MM.1S (cell line): ENCODE measurements at regions not wholly inside any gene's neighbourhood (a gene's known extent, or its start where the extent isn't known, plus 50 kb on each side); places are given as distances from the start of the nearest gene placed in this dataset.

ENCODE experiments used
- DNase-seq: peaks from one replicate; pipeline ENCODE4 v3.0.0-alpha.2; 2015
- H2AFZ ChIP-seq: fragments of 300-600 bp; sonication (generic); 2 replicates; pipeline ENCODE4 v1.6.0; 2016; ENCODE audit warnings: antibody characterized with exemption, low read length
- H3F3A ChIP-seq: fragments of 300-600 bp; sonication (generic); 2 replicates; pipeline ENCODE4 v1.6.1; 2016; ENCODE audit warnings: mild to moderate bottlenecking, antibody characterized with exemption, low read length, moderate library complexity, mixed read lengths; ENCODE audit not compliant: insufficient read depth
- H3K27ac ChIP-seq: fragments of 300-600 bp; sonication (generic); 2 replicates; pipeline ENCODE4 v1.5.1; 2016; ENCODE audit warnings: mild to moderate bottlenecking, low read length
- H3K27me3 ChIP-seq: fragments of 300-600 bp; sonication (generic); replicated peaks from 2 replicates; pipeline ENCODE4 v1.6.0; 2016; ENCODE audit warnings: low read length; ENCODE audit not compliant: insufficient read depth
- H3K36me3 ChIP-seq: fragments of 300-600 bp; sonication (generic); replicated peaks from 2 replicates; pipeline ENCODE4 v1.6.1; 2016; ENCODE audit warnings: mild to moderate bottlenecking, low read length, mixed read lengths; ENCODE audit not compliant: insufficient read depth
- H3K4me1 ChIP-seq: fragments of 300-600 bp; sonication (generic); 2 replicates; pipeline ENCODE4 v1.6.1; 2016; ENCODE audit warnings: low read length, mixed read lengths
- H3K4me2 ChIP-seq: fragments of 300-600 bp; sonication (generic); 2 replicates; pipeline ENCODE4 v1.6.0; 2016; ENCODE audit warnings: low read depth, low read length
- H3K4me3 ChIP-seq: fragments of 300-600 bp; sonication (generic); 2 replicates; pipeline ENCODE4 v1.5.1; 2016; ENCODE audit warnings: low read length, mixed read lengths
- H3K79me2 ChIP-seq: fragments of 300-600 bp; sonication (generic); 2 replicates; pipeline ENCODE4 v1.6.1; 2016; ENCODE audit warnings: mixed run types, low read length, mixed read lengths
- H3K9ac ChIP-seq: fragments of 300-600 bp; sonication (generic); 2 replicates; pipeline ENCODE4 v1.6.1; 2016; ENCODE audit warnings: low read length, mixed read lengths
- H3K9me2 ChIP-seq: fragments of 300-600 bp; sonication (generic); replicated peaks from 2 replicates; pipeline ENCODE4 v1.6.1; 2016; ENCODE audit warnings: mild to moderate bottlenecking, low read length, mixed read lengths; ENCODE audit not compliant: insufficient read depth
- H3K9me3 ChIP-seq: fragments of 300-600 bp; sonication (generic); replicated peaks from 2 replicates; pipeline ENCODE4 v1.6.1; 2016; ENCODE audit warnings: mild to moderate bottlenecking, low read length, mixed read lengths; ENCODE audit not compliant: insufficient read depth
- H4K20me1 ChIP-seq: fragments of 300-600 bp; sonication (generic); 2 replicates; pipeline ENCODE4 v1.6.1; 2016; ENCODE audit warnings: mild to moderate bottlenecking, low read length, moderate library complexity, mixed read lengths; ENCODE audit not compliant: insufficient read depth
- EZH2 ChIP-seq: fragments of 300-600 bp; sonication (generic); optimal IDR thresholded peaks from 2 replicates; pipeline ENCODE3; 2017; ENCODE audit warnings: low read depth, mild to moderate bottlenecking, antibody characterized with exemption, low read length, mixed read lengths
- EZH2phosphoT487 ChIP-seq: fragments of 300-600 bp; sonication (generic); IDR thresholded peaks from 2 replicates; pipeline ENCODE4 v1.6.1; 2018; ENCODE audit warnings: antibody characterized with exemption, low read length
- TF ChIP-seq, protein P1 (sequence below): fragments of 300-600 bp; sonication (generic); IDR thresholded peaks from 2 replicates; pipeline ENCODE4 v1.5.1; 2016; ENCODE audit warnings: antibody characterized with exemption, low read length, mixed read lengths

DNA sequence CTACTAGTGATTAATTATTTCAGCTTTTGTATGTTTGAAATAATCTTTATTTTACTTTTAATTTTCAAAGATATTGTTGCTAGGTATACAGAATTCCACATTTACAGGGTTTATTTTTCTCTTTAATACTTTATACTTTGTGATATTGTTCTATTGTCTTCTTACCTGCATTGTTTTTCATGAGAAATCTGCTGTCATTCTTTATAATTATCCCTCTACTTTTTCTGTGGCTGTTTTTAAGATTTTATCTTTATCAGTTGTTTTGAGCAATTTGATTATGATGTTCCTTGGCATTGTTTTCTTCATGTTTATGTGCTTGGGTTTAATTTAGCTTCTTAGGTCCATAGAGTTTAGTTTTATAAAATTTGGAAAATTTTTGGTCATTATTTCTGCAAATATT lies 168.6 kb downstream of the DTWD1 start:
- Histone ChIP-seq H3K27ac (no peak overlapping the region), H3K79me2 (no peaks in the 10 kb centered on the region), H3K36me3 (no peaks in the 10 kb centered on the region), H2AFZ (no peak overlapping the region), H3K4me2 (no peak overlapping the region), H3K4me1 (no peaks in the 10 kb centered on the region), H3K9ac (no peak overlapping the region), H3K9me3 (no peaks in the 10 kb centered on the region), H3K9me2 (no peaks in the 10 kb centered on the region), H3F3A (no peaks in the 10 kb centered on the region), H3K4me3 (no peak overlapping the region), H4K20me1 (no peaks in the 10 kb centered on the region), H3K27me3 (no peaks in the 10 kb centered on the region)
- no peak for DNase-seq
- TF ChIP-seq EZH2 (no peak), EZH2phosphoT487 (no peak)
- TF ChIP-seq, protein P1, sequence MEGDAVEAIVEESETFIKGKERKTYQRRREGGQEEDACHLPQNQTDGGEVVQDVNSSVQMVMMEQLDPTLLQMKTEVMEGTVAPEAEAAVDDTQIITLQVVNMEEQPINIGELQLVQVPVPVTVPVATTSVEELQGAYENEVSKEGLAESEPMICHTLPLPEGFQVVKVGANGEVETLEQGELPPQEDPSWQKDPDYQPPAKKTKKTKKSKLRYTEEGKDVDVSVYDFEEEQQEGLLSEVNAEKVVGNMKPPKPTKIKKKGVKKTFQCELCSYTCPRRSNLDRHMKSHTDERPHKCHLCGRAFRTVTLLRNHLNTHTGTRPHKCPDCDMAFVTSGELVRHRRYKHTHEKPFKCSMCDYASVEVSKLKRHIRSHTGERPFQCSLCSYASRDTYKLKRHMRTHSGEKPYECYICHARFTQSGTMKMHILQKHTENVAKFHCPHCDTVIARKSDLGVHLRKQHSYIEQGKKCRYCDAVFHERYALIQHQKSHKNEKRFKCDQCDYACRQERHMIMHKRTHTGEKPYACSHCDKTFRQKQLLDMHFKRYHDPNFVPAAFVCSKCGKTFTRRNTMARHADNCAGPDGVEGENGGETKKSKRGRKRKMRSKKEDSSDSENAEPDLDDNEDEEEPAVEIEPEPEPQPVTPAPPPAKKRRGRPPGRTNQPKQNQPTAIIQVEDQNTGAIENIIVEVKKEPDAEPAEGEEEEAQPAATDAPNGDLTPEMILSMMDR = no peak

DNA sequence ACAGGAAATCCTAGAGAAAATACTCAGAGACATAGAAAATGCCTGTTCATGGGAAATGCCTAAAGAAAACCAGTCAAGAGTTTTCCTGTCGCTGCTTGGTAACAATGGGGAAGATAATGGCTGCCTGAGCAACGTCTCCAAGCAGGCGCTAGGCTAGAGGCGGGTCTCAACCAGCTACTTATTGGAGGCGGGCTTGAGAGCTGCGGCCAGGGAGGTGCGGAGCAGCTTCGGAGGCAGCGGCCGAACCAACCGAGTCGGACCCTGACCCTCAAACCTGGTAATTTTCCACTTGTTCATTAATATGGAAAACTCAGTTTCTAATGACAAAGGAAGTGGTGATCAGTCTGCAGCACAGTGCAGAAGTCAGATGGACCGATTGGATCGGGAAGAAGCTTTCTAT lies 173.1 kb downstream of the DTWD1 start:
- no peaks in the 10 kb centered on the region for H4K20me1 ChIP-seq
- no peaks in the 10 kb centered on the region for H3K79me2 ChIP-seq
- no peaks in the 10 kb centered on the region for H3K4me1 ChIP-seq
- H3K27ac ChIP-seq = no peak overlapping the region
- no peak overlapping the region for H3K4me3 ChIP-seq
- H3K27me3 ChIP-seq = no peaks in the 10 kb centered on the region
- no peaks in the 10 kb centered on the region for H3K9me3 ChIP-seq
- TF ChIP-seq, protein P1 = no peak
- TF ChIP-seq EZH2phosphoT487 (no peak), EZH2 (no peak)
- H2AFZ ChIP-seq = no peak overlapping the region
- no peaks in the 10 kb centered on the region for H3F3A ChIP-seq
- H3K9ac ChIP-seq = no peak overlapping the region
- no peaks in the 10 kb centered on the region for H3K36me3 ChIP-seq
- no peak for DNase-seq
- no peaks in the 10 kb centered on the region for H3K9me2 ChIP-seq
- H3K4me2 ChIP-seq = no peak overlapping the region

DNA sequence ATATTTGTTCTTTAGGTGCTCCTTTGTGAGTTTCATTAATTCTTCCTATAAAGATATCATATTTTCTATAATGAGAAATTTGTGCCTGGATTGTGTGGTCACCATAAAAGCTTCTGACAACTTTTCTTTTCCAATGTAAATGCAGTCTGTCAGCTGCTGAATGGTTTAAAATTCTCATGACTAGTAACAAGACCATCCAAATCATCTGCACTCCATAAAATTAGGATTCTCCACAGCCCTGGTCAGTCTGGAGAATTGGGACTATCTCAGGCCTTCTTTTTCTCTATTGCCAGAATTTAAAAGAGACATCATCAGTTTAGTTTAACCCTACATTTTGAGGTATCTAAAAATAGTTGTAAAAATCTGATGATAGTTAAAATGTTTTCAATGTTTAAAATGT lies 180.9 kb downstream of the DTWD1 start:
- H3K79me2 ChIP-seq = no peaks in the 10 kb centered on the region
- H3K9me2 ChIP-seq = no peaks in the 10 kb centered on the region
- no peaks in the 10 kb centered on the region for H4K20me1 ChIP-seq
- no peaks in the 10 kb centered on the region for H3F3A ChIP-seq
- H3K4me3 ChIP-seq = no peak overlapping the region
- H3K27ac ChIP-seq = no peak overlapping the region
- no peak for DNase-seq
- H3K9me3 ChIP-seq = no peaks in the 10 kb centered on the region
- H3K4me2 ChIP-seq = no peak overlapping the region
- no peaks in the 10 kb centered on the region for H3K36me3 ChIP-seq
- no peak overlapping the region for H2AFZ ChIP-seq
- no peak overlapping the region for H3K9ac ChIP-seq
- no peaks in the 10 kb centered on the region for H3K27me3 ChIP-seq
- TF ChIP-seq, protein P1 = no peak
- TF ChIP-seq EZH2phosphoT487 (no peak), EZH2 (no peak)
- no peaks in the 10 kb centered on the region for H3K4me1 ChIP-seq
